GM19467 (cell line): ENCODE measurements at regions not wholly inside any gene's neighbourhood (a gene's known extent, or its start where the extent isn't known, plus 50 kb on each side); places are given as distances from the start of the nearest gene placed in this dataset.

ENCODE experiments used
- ATAC-seq: cut with Tn5 transposase; IDR thresholded peaks from one replicate; pipeline ENCODE4 v1.9.1; 2021; ENCODE audit warnings: mild to moderate bottlenecking, moderate library complexity; ENCODE audit not compliant: unreplicated experiment

DNA sequence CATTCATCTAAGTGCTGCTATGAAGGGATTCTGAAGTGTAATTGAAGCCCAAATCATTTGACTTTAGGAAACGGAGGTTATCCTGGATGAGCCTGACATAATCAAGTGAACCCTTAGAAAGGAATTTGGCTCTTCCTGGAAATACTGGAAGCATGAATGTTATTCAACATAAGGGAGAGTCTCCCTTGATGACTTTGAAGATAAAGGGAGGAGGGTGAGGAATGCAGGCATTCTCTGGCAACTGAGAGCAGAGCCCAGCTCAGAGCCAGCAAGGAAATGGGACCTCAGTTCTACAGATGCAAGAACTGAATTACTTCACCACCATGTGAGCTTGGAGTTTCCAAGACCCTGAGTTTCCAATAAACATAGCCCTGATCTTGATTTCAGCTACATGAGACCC is 168.2 kb downstream of the DLL1 start:
- no peak for ATAC-seq

- ATAC-seq, result no peak
Observed at GRCh38 chr6:170117111-170117972, 173.5 kb downstream of the DLL1 start.

DNA sequence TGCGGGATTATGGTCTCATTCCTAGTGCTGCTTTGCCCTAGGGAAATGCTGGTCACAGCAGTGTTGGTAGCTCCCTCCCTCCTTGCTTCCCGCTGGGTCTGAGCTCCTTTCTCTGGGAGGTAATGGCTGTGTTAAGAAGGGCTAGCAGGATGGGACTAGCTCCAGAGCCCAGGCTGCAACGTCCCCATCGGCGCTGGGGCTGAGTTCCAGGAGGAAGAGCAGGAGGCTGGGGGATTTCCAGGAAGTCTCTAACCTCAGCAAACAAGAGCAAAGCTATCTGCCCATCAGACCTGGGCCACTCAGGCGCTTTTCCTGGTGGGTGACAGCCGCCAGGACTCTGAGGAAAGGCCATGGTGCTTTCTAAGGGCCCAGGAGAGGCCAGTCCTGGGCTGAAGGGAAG is 174.2 kb downstream of the DLL1 start:
- no peak for ATAC-seq

- ATAC-seq, result no peak
Observed at GRCh38 chr6:170114956-170115855, 175.7 kb downstream of the DLL1 start.

- no peak for ATAC-seq
Observed at GRCh38 chr6:170114187-170114945, 176.5 kb downstream of the DLL1 start.

- no peak for ATAC-seq
Observed at GRCh38 chr6:170113141-170113540, 177.7 kb downstream of the DLL1 start.

- ATAC-seq, result no peak
Observed at GRCh38 chr6:170112583-170112860, 178.4 kb downstream of the DLL1 start.

GRCh38 chr6:170111816-170112582 is 178.9 kb downstream of the DLL1 start:
- ATAC-seq, result no peak

DNA sequence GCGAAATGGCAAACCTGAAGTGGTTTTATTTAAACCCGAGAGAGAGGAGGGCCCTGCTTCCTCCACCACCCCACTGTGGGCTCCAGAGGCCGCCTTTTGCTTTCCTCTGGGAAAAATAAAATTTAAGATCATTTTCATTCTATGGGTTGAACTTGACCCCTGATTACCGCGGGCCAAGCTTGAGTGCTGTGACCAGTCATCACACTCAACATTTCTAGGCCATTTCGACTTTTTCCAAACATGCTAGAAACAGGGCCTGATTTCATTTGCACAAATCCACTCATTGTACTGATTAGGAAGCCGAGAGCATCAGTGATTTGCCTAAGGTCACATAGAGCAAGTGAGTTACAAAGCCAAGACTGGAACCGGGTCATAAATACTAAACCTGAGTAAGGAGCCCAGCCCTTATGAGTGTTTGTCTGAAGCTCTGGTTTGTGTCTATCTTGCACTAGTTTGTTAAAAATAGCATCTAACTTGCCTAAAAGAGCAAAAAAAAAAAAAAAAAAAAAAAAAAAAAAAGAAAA is 179.7 kb downstream of the DLL1 start:
- ATAC-seq, result no peak

GRCh38 chr6:170110201-170111140 is 180.4 kb downstream of the DLL1 start:
- ATAC-seq, result no peak

DNA sequence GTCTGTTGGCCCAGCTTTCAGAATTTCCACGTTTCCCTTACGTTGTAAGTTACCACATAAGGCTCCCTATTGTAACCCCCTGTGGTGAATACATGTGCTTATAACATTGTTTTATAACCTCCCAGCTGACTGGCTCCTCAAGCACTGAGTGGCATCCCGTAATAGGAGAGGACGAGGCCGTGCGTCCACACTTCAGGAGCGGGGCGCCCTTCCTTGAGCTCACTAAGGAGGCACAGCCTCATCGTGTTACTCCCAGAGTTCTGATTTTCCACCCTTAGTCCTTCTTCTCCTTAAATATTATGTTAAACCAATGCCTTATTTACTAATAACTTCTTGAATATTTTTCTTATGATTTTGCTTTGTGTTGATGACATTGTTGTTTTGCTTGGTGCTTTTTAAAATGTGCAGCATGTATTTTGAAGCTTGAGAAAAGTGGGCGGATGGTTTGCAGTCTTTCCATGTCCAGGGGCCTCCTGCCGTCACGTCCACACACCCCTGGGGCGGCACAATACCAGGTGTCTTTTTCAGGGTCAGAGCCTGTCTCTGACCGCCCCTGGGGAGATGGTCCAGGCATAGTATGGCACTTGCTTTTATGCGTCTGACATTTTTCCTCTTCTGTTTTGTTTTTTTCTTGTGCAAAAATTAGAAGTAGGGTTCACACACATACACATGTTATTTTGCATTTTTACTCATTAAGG is 181.8 kb downstream of the DLL1 start:
- no peak for ATAC-seq

DNA sequence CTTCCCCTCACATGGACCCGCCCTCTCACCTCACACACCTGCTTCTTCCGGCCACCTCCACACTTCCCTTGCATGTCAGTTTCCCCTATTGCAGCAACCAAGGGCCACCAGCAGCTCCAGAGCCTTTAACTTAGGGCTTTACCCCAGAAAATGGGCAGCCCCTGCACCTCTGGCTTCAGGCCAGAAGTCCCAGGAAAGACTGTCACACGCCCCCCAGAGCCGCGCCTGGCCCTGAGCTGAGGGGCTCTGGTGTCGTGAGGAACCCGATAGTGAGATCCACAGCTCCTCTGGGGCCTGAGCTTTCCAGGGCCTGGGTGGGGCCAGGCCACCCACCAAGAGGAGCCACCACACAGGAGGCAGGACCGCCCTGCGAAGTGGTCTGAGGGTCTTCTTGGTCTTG is 182.4 kb downstream of the DLL1 start:
- no peak for ATAC-seq

- no peak for ATAC-seq
Observed at GRCh38 chr6:170107606-170108222, 183.2 kb downstream of the DLL1 start.

GRCh38 chr6:170106906-170107525 is 183.9 kb downstream of the DLL1 start:
- no peak for ATAC-seq

GRCh38 chr6:170102582-170103481 is 188.0 kb downstream of the DLL1 start:
- no peak for ATAC-seq

- ATAC-seq, result no peak
Observed at GRCh38 chr6:170102038-170102437, 188.8 kb downstream of the DLL1 start.
